WTC11 (cell line): ENCODE measurements at regions not wholly inside any gene's neighbourhood (a gene's known extent, or its start where the extent isn't known, plus 50 kb on each side); places are given as distances from the start of the nearest gene placed in this dataset.

Experiments used
- CBFB ChIP-seq: sonication (generic); formaldehyde crosslinking; IDR thresholded peaks from 2 replicates; pipeline ENCODE4 v1.8.1; 2022; ENCODE audit warnings: mild to moderate bottlenecking, low read depth, missing genetic modification reagents
- CTCF ChIP-seq: fragments of 200-600 bp; IDR thresholded peaks from 2 replicates; pipeline ENCODE4 v1.8.0; 2022; ENCODE audit warnings: antibody characterized with exemption
- ELF4 ChIP-seq: sonication (generic); formaldehyde crosslinking; IDR thresholded peaks from 2 replicates; pipeline ENCODE4 v1.8.1; 2022; ENCODE audit warnings: low read depth, mild to moderate bottlenecking, moderate library complexity, missing genetic modification reagents
- GABPB1 ChIP-seq: sonication (generic); formaldehyde crosslinking; IDR thresholded peaks from 2 replicates; pipeline ENCODE4 v1.8.1; 2023; ENCODE audit warnings: mild to moderate bottlenecking, missing genetic modification reagents
- HMGA2 ChIP-seq: fragments of 250-450 bp; sonication (Bioruptor Pico); IDR thresholded peaks from 2 replicates; pipeline ENCODE4 v1.4.0; 2021; ENCODE audit warnings: mild to moderate bottlenecking, moderate library complexity
- IRF1 ChIP-seq: sonication (generic); formaldehyde crosslinking; IDR thresholded peaks from 2 replicates; pipeline ENCODE4 v1.8.0; 2023; ENCODE audit warnings: missing genetic modification reagents
- MAX ChIP-seq: sonication (generic); formaldehyde crosslinking; IDR thresholded peaks from 2 replicates; pipeline ENCODE4 v1.8.0; 2022; ENCODE audit warnings: mild to moderate bottlenecking, missing genetic modification reagents
- MLX ChIP-seq: sonication (generic); formaldehyde crosslinking; IDR thresholded peaks from 2 replicates; pipeline ENCODE4 v1.8.1; 2023; ENCODE audit warnings: mild to moderate bottlenecking, missing genetic modification reagents, moderate library complexity
- NR2C2 ChIP-seq: sonication (generic); formaldehyde crosslinking; IDR thresholded peaks from 2 replicates; pipeline ENCODE4 v1.8.0; 2022; ENCODE audit warnings: mild to moderate bottlenecking, missing genetic modification reagents
- PREB ChIP-seq: sonication (generic); formaldehyde crosslinking; IDR thresholded peaks from 2 replicates; pipeline ENCODE4 v1.8.1; 2022; ENCODE audit warnings: mild to moderate bottlenecking, missing genetic modification reagents, moderate library complexity, borderline replicate concordance
- SP1 ChIP-seq: sonication (generic); formaldehyde crosslinking; conservative IDR thresholded peaks from 2 replicates; pipeline ENCODE4 v1.8.1; 2022; ENCODE audit warnings: missing genetic modification reagents
- USF1 ChIP-seq: sonication (generic); formaldehyde crosslinking; IDR thresholded peaks from 2 replicates; pipeline ENCODE4 v1.8.0; 2022; ENCODE audit warnings: mild to moderate bottlenecking, missing genetic modification reagents
- ZNF232 ChIP-seq: sonication (generic); formaldehyde crosslinking; IDR thresholded peaks from 2 replicates; pipeline ENCODE4 v1.8.0; 2022; ENCODE audit warnings: mild to moderate bottlenecking, missing genetic modification reagents
- ZNF512 ChIP-seq: sonication (generic); formaldehyde crosslinking; IDR thresholded peaks from 2 replicates; pipeline ENCODE4 v1.8.1; 2022; ENCODE audit warnings: missing genetic modification reagents, borderline replicate concordance

- TF ChIP-seq IRF1 (CRISPR knock-in tag): no peak
- TF ChIP-seq CTCF: no peak
- TF ChIP-seq SP1 (CRISPR knock-in tag): no peak
- TF ChIP-seq HMGA2 (CRISPR knock-in tag): no peak
- no peak for TF ChIP-seq MLX (CRISPR knock-in tag)
- TF ChIP-seq NR2C2 (CRISPR knock-in tag): no peak
- no peak for TF ChIP-seq ZNF512 (CRISPR knock-in tag)
- no peak for TF ChIP-seq GABPB1 (CRISPR knock-in tag)
- TF ChIP-seq PREB (CRISPR knock-in tag): no peak
- TF ChIP-seq MAX: no peak
- TF ChIP-seq ELF4 (CRISPR knock-in tag): no peak
- TF ChIP-seq CBFB: no peak
- TF ChIP-seq USF1 (CRISPR knock-in tag): no peak
- TF ChIP-seq ZNF232 (CRISPR knock-in tag): no peak
These were observed 468.9 kb upstream of the CCDC54 start for GRCh38 chr3:106908181-106908938.
